GM12878 (cell line): ENCODE measurements at regions not wholly inside any gene's neighbourhood (a gene's known extent, or its start where the extent isn't known, plus 50 kb on each side); places are given as distances from the start of the nearest gene placed in this dataset.

Source experiments
- ATAC-seq: fragments of 200-7000 bp; cut with Tn5 transposase; 3 replicates; pipeline ENCODE4 v1.9.1; 2020; ENCODE audit warnings: mild to moderate bottlenecking, moderate library complexity
- BruUV-seq: library from RNA; stranded (reverse); fragments of 400-500 nt; replicated peaks from 2 replicates; lab custom pipeline; 2021; lab: Mats Ljungman, UMichigan
- CTCF ChIA-PET: fragments of 300-600 bp; sonication (Branson Sonifier 250); formaldehyde crosslinking; extraction: SDS; loops from one replicate; lab custom pipeline; 2021; ENCODE audit warnings: inconsistent platforms; lab: Yijun Ruan, JAX
- POLR2A ChIA-PET: fragments of 350-600 bp; formaldehyde crosslinking; extraction: SDS; loops from one replicate; lab custom pipeline; 2021; ENCODE audit warnings: inconsistent platforms; lab: Charles Lee
- RAD21 ChIA-PET: fragments of 300-600 bp; sonication (Branson Sonifier 250); formaldehyde crosslinking; loops from one replicate; lab custom pipeline; 2023; ENCODE audit warnings: antibody characterized with exemption; ENCODE audit not compliant: unreplicated experiment; lab: Charles Lee
- SMC1A ChIA-PET: fragments of 300-600 bp; sonication (Branson Sonifier 250); formaldehyde crosslinking; loops from one replicate; lab custom pipeline; 2023; ENCODE audit not compliant: unreplicated experiment, uncharacterized antibody; lab: Charles Lee
- DNase-seq: peaks from one replicate; pipeline ENCODE4 v3.0.0-alpha.2; 2011; ENCODE audit warnings: low read depth, low spot score
- FAIRE-seq: peaks from 3 replicates; lab custom pipeline; 2011; peaks lifted over from hg19 to GRCh38; lab: Jason Lieb, UNC
- H2AFZ ChIP-seq: 2 replicates; pipeline ENCODE4 v1.6.0; 2011; ENCODE audit warnings: low read depth, low read length, control low read depth; ENCODE audit not compliant: control insufficient read depth
- H3K27ac ChIP-seq: 2 replicates; pipeline ENCODE4 v1.5.1; 2011; ENCODE audit warnings: control low read depth; ENCODE audit not compliant: control insufficient read depth, insufficient read depth
- H3K27me3 ChIP-seq, 2 experiments: replicated peaks in 1 of 2; 2 replicates each; pipeline versions ENCODE4 v1.6.0 to v1.6.1; 2011; ENCODE audit warnings: low read length in 1 of 2; ENCODE audit not compliant: control insufficient read depth in 2 of 2, insufficient read depth in 2 of 2
- H3K36me3 ChIP-seq, 2 experiments: 2 replicates each; pipeline ENCODE4 v1.5.1; 2011; ENCODE audit warnings: low read length in 1 of 2; ENCODE audit not compliant: control insufficient read depth in 2 of 2, insufficient read depth in 2 of 2
- H3K4me1 ChIP-seq: 2 replicates; pipeline ENCODE4 v1.6.1; 2011; ENCODE audit warnings: mild to moderate bottlenecking, low read length, moderate library complexity, mixed read lengths; ENCODE audit not compliant: control insufficient read depth, insufficient read depth
- H3K4me2 ChIP-seq: 2 replicates; pipeline ENCODE4 v1.6.0; 2011; ENCODE audit warnings: control low read depth; ENCODE audit not compliant: control insufficient read depth, insufficient read depth
- H3K4me3 ChIP-seq: fragments of 200-600 bp; sonication (generic); 2 replicates; pipeline ENCODE4 v1.5.1; 2016
- H3K79me2 ChIP-seq: 2 replicates; pipeline ENCODE4 v1.6.0; 2011; ENCODE audit warnings: low read length; ENCODE audit not compliant: control insufficient read depth, insufficient read depth
- H3K9ac ChIP-seq: 2 replicates; pipeline ENCODE4 v1.8.0; 2011; ENCODE audit warnings: low read length, control low read depth, mixed read lengths; ENCODE audit not compliant: control insufficient read depth, insufficient read depth
- H3K9me3 ChIP-seq: replicated peaks from 3 replicates; pipeline ENCODE4 v1.5.1; 2011; ENCODE audit warnings: mild to moderate bottlenecking, low read length; ENCODE audit not compliant: control insufficient read depth, insufficient read depth
- H4K20me1 ChIP-seq: 2 replicates; pipeline ENCODE4 v1.6.0; 2011; ENCODE audit not compliant: control insufficient read depth, insufficient read depth
- BHLHE40 ChIP-seq, 2 experiments: fragments of 450-650 bp in 1 of 2; IDR thresholded peaks; 2 replicates each; pipeline ENCODE4 v1.6.1; 2011 to 2017; ENCODE audit warnings: low read depth in 2 of 2, borderline replicate concordance in 1 of 2, improper control_type of control experiment in 1 of 2, low read length in 1 of 2, mild to moderate bottlenecking in 1 of 2
- CREB1 ChIP-seq: IDR thresholded peaks from 2 replicates; pipeline ENCODE4 v1.6.1; 2012; ENCODE audit warnings: low read depth, mild to moderate bottlenecking, inconsistent platforms
- EZH2 ChIP-seq: IDR thresholded peaks from 2 replicates; pipeline ENCODE4 v1.6.1; 2012; ENCODE audit warnings: low read depth, mild to moderate bottlenecking, control low read depth, inconsistent platforms, low read length, borderline replicate concordance; ENCODE audit not compliant: control insufficient read depth
- NFXL1 ChIP-seq: fragments of 450-650 bp; IDR thresholded peaks from 2 replicates; pipeline ENCODE4 v1.6.1; 2017; ENCODE audit warnings: antibody characterized with exemption, mild to moderate bottlenecking, borderline replicate concordance
- NFYA ChIP-seq: IDR thresholded peaks from 2 replicates; pipeline ENCODE4 v1.6.1; 2011; ENCODE audit warnings: low read depth, mild to moderate bottlenecking, low read length, improper control_type of control experiment, borderline replicate concordance
- SMARCA5 ChIP-seq: fragments of 450-650 bp; IDR thresholded peaks from 2 replicates; pipeline ENCODE4 v1.6.1; 2017; ENCODE audit warnings: mild to moderate bottlenecking
- SP1 ChIP-seq: IDR thresholded peaks from one replicate; pipeline ENCODE4 v1.6.1; 2011; ENCODE audit warnings: low read depth, low read length
- SUPT20H ChIP-seq: IDR thresholded peaks from 2 replicates; pipeline ENCODE4 v1.6.1; 2011; ENCODE audit warnings: low read depth, mild to moderate bottlenecking, low read length, moderate library complexity, borderline replicate concordance; ENCODE audit not compliant: control insufficient read depth
- ZNF384 ChIP-seq: IDR thresholded peaks from 2 replicates; pipeline ENCODE4 v1.6.1; 2012; ENCODE audit warnings: low read depth, mild to moderate bottlenecking, low read length, improper control_type of control experiment, borderline replicate concordance
- ZNF592 ChIP-seq: fragments of 450-650 bp; IDR thresholded peaks from 2 replicates; pipeline ENCODE4 v1.6.1; 2017; ENCODE audit warnings: mild to moderate bottlenecking, moderate library complexity
- WGBS: methylation state at CpG from one replicate; pipeline ENCODE4 v1.1.6; 2016; ENCODE audit warnings: low lambda C conversion rate; ENCODE audit not compliant: insufficient replicate concordance, insufficient coverage; ENCODE audit errors: missing lambda C conversion rate; 5-methylcytosine and 5-hydroxymethylcytosine counted together
- in situ Hi-C: fragments of 300-500 bp; cut with MboI; formaldehyde crosslinking; loops from 9 replicates; pipeline ENCODE4 v1.14.3; 2018; ENCODE audit warnings: mixed read lengths
- intact Hi-C: fragments of 100-400 bp; cut with micrococcal nuclease; formaldehyde crosslinking; loops from one replicate; pipeline ENCODE4 v1.14.2; 2022; ENCODE audit not compliant: unreplicated experiment

- Histone ChIP-seq H3K4me2 (no peak overlapping the region), H4K20me1 (no peaks in the 10 kb centered on the region), H3K9ac (no peak overlapping the region), H2AFZ (no peak overlapping the region), H3K27ac (no peak overlapping the region), H3K4me3 (no peak overlapping the region), H3K9me3 (no peaks in the 10 kb centered on the region), H3K4me1 (no peaks in the 10 kb centered on the region), H3K36me3 (peaks cover 0 to 16% of the 10 kb centered on the region in 2 experiments; a peak in 1 of 4 replicates), H3K79me2 (no peaks in the 10 kb centered on the region), H3K27me3 (no peaks in the 10 kb centered on the region)
- BruUV-seq = no TSS peak
- ChIA-PET POLR2A (interaction anchor here (1.5 kb wide), 1 partner anchor 126 kb away, joined by 5 read pairs; no protein-coding TSS in a partner anchor), RAD21 (interaction anchor here (0.9 to 4.1 kb wide), 7 partner anchors 11 to 374 kb away, joined by 3 to 35 read pairs (median 5); no protein-coding TSS in a partner anchor), CTCF (interaction anchor here (0.7 to 3.7 kb wide), 17 partner anchors 11 to 733 kb away, joined by 3 to 44 read pairs (median 4); no protein-coding TSS in a partner anchor), SMC1A (interaction anchor here (0.8 to 3.8 kb wide), 14 partner anchors 8 to 540 kb away, joined by 3 to 24 read pairs (median 4); no protein-coding TSS in a partner anchor)
- FAIRE-seq (no peak), DNase-seq (no peak), ATAC-seq (no peak)
- 91% methylated on average over 1 of the region's 1 CpG for WGBS
- intact Hi-C loops = loop anchor here (5.0 to 10.0 kb wide), 2 partner anchors 133 to 215 kb away; no protein-coding TSS in a partner anchor
- in situ Hi-C loops = loop anchor here (5.0 kb wide), 1 partner anchor 383 kb away; the partner anchor contains the start of gene SF3B5
- TF ChIP-seq SMARCA5 (no peak), ZNF384 (no peak), EZH2 (no peak), NFYA (no peak)
Observed at GRCh38 chr6:144479991-144480390, 194.9 kb downstream of the UTRN start.

- RAD21 ChIA-PET = interaction anchor here (0.9 to 4.1 kb wide), 7 partner anchors 20 to 374 kb away, joined by 4 to 35 read pairs (median 8); no protein-coding TSS in a partner anchor
- WGBS = 97% methylated on average over 5 of the region's 5 CpGs
- in situ Hi-C loops = loop anchor here (5.0 kb wide), 1 partner anchor 383 kb away; the partner anchor contains the start of gene SF3B5
- TF ChIP-seq BHLHE40 (IDR thresholded peaks at IDR 0.05; ENCODE audit: borderline replicate concordance in 1 of 2, low read depth in 2 of 2, low read length in 1 of 2) = no peak
- no peak for TF ChIP-seq SUPT20H
- TF ChIP-seq NFXL1 = no peak
- TF ChIP-seq ZNF592 = no peak
- TF ChIP-seq SP1 = no peak
- TF ChIP-seq CREB1 = no peak
- TF ChIP-seq EZH2 = no peak
Observed at GRCh38 chr6:144480473-144480872, 195.3 kb downstream of the UTRN start.

More at GRCh38 chr6:144480473-144480872, 195.3 kb downstream of the UTRN start:
- Histone ChIP-seq H3K4me3 (no peak overlapping the region), H3K4me2 (no peak overlapping the region), H3K4me1 (no peaks in the 10 kb centered on the region), H3K36me3 (peaks cover 0 to 14% of the 10 kb centered on the region in 2 experiments; a peak in 2 of 4 replicates), H3K9ac (no peak overlapping the region), H3K27me3 (no peaks in the 10 kb centered on the region), H3K27ac (no peak overlapping the region), H3K9me3 (no peaks in the 10 kb centered on the region), H3K79me2 (no peaks in the 10 kb centered on the region), H2AFZ (no peak overlapping the region), H4K20me1 (no peaks in the 10 kb centered on the region)
- intact Hi-C loops = loop anchor here (5.0 to 10.0 kb wide), 2 partner anchors 133 to 216 kb away; no protein-coding TSS in a partner anchor
- ATAC-seq (no peak), DNase-seq (no peak), FAIRE-seq (no peak)
- POLR2A ChIA-PET = interaction anchor here (1.5 kb wide), 1 partner anchor 126 kb away, joined by 5 read pairs; no protein-coding TSS in a partner anchor
- BruUV-seq = no TSS peak
- SMC1A ChIA-PET = interaction anchor here (0.6 to 3.8 kb wide), 15 partner anchors 8 to 540 kb away, joined by 3 to 24 read pairs (median 4); no protein-coding TSS in a partner anchor
- CTCF ChIA-PET = interaction anchor here (1.2 to 3.7 kb wide), 19 partner anchors 11 to 733 kb away, joined by 3 to 44 read pairs (median 5); no protein-coding TSS in a partner anchor
